CD4-positive, alpha-beta T cell treated with Interleukin-15 for 4 hours (primary cell): ENCODE measurements at regions not wholly inside any gene's neighbourhood (a gene's known extent, or its start where the extent isn't known, plus 50 kb on each side); places are given as distances from the start of the nearest gene placed in this dataset.

ENCODE experiments used
- DNase-seq: peaks from one replicate; pipeline ENCODE4 v3.0.0-alpha.2; 2020; ENCODE audit warnings: low spot score

DNA sequence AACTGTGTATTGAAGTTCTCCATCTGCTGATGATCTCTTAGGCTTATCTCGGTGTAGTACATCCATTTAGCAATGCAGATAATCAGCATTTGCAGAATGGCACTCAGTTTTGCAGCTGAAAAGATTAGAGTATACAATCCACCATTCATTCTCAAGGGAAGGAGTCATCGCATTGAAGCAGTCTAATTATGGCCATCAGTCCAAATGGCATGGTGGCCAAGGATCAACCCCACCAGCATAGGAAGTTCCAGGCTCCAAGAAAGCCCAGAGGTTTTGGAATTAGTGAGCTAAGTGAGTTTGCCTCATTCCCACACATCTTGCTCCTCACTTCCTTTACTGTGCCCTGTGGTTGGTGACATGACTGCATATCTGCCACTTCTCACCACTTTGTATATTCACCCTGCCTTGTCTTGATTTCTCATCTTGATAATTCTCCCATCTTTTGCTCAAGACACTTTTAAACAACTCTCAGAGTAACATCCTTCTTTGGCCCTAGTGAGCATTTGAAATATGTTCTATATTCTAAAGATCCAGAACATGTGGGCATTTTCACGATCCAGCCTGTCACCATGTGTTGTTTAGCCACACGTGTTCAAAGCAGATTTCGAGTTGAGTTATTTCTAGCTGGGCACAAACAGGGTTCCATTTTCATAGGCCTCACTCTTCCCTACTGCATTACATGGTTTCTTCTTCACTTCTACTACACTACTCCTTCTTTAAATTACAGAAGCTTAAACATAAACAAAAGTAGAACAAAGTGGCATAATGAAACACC lies 1119.8 kb downstream of the TSN start:
- no peak for DNase-seq

DNA sequence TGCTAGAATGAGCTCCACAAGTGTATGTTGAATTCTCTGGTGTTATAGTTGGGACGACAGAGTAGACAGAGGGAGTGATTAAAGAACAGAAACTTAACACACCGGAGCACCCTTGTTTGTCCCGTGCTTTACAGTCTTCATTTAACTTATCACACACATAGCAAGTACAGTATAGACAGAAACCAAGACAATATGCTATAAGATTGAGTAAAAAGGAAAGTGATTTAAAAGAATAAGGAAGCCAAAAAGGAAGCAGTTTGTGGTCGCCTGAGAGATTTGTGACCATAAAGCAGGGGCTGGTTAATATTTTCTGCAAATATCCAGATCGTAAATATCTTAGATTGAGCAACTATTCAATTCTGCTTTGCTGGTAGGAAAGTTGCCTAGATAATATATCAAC lies 1128.4 kb downstream of the TSN start:
- DNase-seq, result no peak

DNA sequence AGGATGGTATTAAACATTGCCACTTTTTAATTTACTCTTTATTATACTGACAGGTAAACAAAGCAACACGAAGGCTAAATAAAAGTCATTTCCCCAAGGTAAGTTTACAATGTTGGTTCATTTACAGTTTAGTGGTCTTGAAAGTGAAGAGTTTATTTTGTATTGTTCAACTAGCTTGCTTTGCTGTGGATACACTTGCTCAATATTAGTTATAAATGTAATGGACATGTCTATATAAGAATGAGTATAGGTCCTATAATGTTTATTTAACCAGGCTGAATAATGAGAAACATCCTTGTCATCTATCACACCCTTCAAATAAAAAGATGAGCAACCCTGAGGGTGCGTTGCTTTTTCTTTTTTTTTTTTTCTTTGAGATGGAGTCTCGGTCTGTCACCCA lies 1129.4 kb downstream of the TSN start:
- DNase-seq, result no peak

DNA sequence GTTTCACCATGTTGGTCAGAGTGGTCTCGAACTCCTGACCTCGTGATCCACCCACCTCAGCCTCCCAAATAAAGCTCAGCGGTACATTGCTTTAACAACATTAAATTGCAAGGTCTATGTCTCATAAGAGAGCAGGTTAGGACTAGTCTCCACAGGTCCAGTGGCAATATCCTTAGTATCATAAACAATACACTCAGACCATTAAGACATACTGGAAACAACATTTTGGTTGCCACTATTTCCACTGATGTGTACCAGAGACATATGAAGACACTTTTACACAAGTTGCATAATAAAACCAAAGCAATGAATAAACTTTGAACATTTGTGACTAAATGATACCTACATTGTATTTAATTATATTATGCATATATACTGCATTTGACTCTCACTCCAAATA lies 1130.0 kb downstream of the TSN start:
- DNase-seq, result no peak

DNA sequence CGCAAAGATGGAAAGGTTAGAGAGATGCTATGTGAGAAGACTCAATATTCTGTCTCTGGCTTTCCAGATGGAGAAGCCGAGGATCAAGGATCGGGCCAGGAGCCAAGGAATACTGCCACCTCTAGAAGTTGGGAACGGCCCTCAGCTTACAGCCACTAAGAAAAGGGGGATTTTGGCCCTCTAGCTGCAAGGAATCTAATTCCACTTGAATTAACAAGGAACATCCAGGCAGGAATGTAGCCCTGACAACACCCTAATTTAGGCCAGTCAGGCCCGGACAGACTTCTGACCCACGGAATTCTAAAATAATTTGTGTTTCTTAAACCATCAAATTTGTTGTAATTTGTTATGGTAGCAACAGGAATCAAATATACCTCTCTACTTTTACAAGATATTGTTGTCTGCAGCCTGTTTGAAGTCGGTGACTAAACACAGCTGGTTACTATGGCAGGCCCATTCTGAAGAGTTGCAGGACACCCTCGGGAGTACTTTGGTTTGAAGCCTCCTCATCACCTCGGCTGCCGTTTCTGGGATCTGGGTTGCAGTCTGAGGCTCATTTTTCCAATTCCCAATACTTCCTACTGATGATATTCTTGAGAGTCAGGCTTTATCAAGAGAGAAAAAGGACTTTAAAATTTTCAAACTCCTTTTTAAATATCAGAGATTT lies 1131.2 kb downstream of the TSN start:
- DNase-seq, result no peak

GRCh38 chr2:122899614-122900013 lies 1125.5 kb upstream of the CNTNAP5 start:
- DNase-seq, result no peak

GRCh38 chr2:122905431-122905830 lies 1119.7 kb upstream of the CNTNAP5 start:
- DNase-seq, result no peak

GRCh38 chr2:122908159-122908558 lies 1116.9 kb upstream of the CNTNAP5 start:
- DNase-seq, result no peak

- no peak for DNase-seq
Measured at GRCh38 chr2:122927197-122927596, 1097.9 kb upstream of the CNTNAP5 start.

- DNase-seq, result no peak
Measured at GRCh38 chr2:122927710-122928557, 1097.2 kb upstream of the CNTNAP5 start.

GRCh38 chr2:122929347-122929746 lies 1095.7 kb upstream of the CNTNAP5 start:
- no peak for DNase-seq

- DNase-seq, result no peak
Measured at GRCh38 chr2:122935506-122935905, 1089.6 kb upstream of the CNTNAP5 start.

DNA sequence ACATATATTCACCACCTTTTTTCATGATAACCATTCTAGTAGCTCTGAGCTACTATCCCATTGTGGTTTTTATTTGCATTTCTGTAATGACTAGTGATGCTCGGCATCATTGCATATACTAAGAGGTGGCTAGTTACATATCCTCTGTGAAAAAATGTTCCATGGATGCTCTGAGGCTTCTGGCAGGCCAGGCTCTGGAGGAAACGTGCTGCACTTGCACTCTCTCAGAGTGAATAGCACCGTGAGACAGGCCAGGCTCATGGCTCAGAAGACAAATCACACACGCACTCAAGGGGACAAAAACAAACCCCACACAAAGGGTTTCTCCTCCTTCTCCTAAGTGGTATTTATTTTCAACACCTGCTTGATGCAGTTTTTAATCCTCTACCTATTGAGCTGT lies 1085.3 kb upstream of the CNTNAP5 start:
- no peak for DNase-seq

- DNase-seq, result no peak
Measured at GRCh38 chr2:122949523-122949922, 1075.6 kb upstream of the CNTNAP5 start.

GRCh38 chr2:122955776-122956175 lies 1069.3 kb upstream of the CNTNAP5 start:
- DNase-seq, result no peak

GRCh38 chr2:122960759-122961641 lies 1064.1 kb upstream of the CNTNAP5 start:
- DNase-seq, result no peak

DNA sequence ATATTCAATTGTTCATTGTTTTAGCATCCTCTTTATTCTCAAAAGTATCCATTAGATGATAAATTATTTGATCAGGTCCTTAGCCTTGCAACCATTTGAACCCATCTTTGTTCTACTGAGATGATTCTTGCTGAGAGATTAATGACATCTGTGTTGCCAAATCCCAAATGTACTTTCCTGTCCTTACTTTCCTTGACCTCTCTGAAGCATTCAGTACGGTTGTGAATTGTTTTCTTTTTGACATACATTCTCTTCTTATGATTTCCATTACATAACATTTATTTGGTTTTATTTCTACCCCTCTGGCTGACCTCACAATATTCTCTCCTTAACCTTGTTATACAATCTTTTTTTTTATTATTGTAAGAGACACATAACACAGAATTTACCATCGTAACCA lies 1058.6 kb upstream of the CNTNAP5 start:
- DNase-seq, result no peak

- DNase-seq, result no peak
Measured at GRCh38 chr2:122977580-122977979, 1047.5 kb upstream of the CNTNAP5 start.

GRCh38 chr2:122980671-122981070 lies 1044.4 kb upstream of the CNTNAP5 start:
- DNase-seq, result no peak

- no peak for DNase-seq
Measured at GRCh38 chr2:122982936-122983335, 1042.2 kb upstream of the CNTNAP5 start.

GRCh38 chr2:122988395-122989221 lies 1036.5 kb upstream of the CNTNAP5 start:
- DNase-seq, result no peak
